ENCODE measurements at regions not wholly inside any gene's neighbourhood (a gene's known extent, or its start where the extent isn't known, plus 50 kb on each side); places are given as distances from the start of the nearest gene placed in this dataset.

DNA sequence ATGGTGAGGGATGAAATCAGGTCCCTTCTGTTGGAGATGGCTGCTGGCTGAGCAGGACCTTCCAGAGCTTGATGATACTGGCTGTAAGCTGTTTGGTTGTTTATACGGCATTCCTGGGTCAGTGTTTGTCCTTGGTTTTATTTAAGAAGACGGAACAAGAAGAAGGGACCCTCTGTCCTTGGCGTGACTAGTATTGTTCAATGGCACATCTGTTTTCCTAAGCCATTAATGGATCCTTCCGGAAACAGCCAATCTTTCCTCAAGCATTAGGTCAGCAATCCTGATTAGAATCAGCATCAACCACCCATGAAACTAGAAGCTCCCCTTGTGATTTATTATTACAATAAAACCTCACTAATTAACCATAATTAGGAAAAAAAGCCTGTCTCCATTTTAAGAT, 128.7 kb upstream of the KIAA1217 start:
- intact Hi-C loops (cut with micrococcal nuclease): no loop called here
- no peaks in the 10 kb centered on the region for H3K27me3 ChIP-seq (ENCODE audit: control insufficient read depth in 2 of 2, insufficient read depth in 2 of 2, low read length in 2 of 2)
- H3K4me3 ChIP-seq (replicated peaks in 1 of 3; ENCODE audit: insufficient read depth in 1 of 3, low read depth in 1 of 3, low read length in 3 of 3): no peak overlapping the region
- no peak overlapping the region for H3K4me2 ChIP-seq (ENCODE audit: insufficient read depth, low read length)
- H4K20me1 ChIP-seq (replicated peaks; ENCODE audit: control insufficient read depth, extremely low read depth, insufficient read depth, low read length): no peaks in the 10 kb centered on the region
- H3K36me3 ChIP-seq (ENCODE audit: control insufficient read depth in 2 of 2, extremely low read depth in 1 of 2, insufficient read depth in 2 of 2, low read length in 2 of 2): no peaks in the 10 kb centered on the region
- no peaks in the 10 kb centered on the region for H3K9me3 ChIP-seq (replicated peaks; ENCODE audit: control insufficient read depth, insufficient read depth, low read length)
- FAIRE-seq (no peak), DNase-seq (ENCODE audit: low read depth, low spot score) (no peak)
- TF ChIP-seq EZH2 (IDR thresholded peaks at IDR 0.05; ENCODE audit: borderline replicate concordance, low read depth, low read length, severe bottlenecking) (no peak), FOS (IDR thresholded peaks at IDR 0.05; ENCODE audit: borderline replicate concordance, insufficient read depth, low read length) (no peak), MYC (IDR thresholded peaks at IDR 0.05; ENCODE audit: low read depth, low read length) (no peak), CTCF (IDR thresholded peaks at IDR 0.05; ENCODE audit: extremely low read depth in 1 of 2, insufficient read depth in 1 of 2, low read depth in 1 of 2, low read length in 2 of 2) (no peak), POLR2A (IDR thresholded peaks at IDR 0.05; ENCODE audit: low read depth, low read length) (no peak), GATA2 (IDR thresholded peaks at IDR 0.05; ENCODE audit: insufficient read depth, insufficient read length, low read depth, low read length) (no peak), JUN (IDR thresholded peaks at IDR 0.05; ENCODE audit: borderline replicate concordance, insufficient read depth, insufficient read length, low read depth) (no peak), POLR2AphosphoS5 (IDR thresholded peaks at IDR 0.05; ENCODE audit: insufficient read depth, low read depth, low read length) (no peak)
- TF ChIP-seq, protein P1, sequence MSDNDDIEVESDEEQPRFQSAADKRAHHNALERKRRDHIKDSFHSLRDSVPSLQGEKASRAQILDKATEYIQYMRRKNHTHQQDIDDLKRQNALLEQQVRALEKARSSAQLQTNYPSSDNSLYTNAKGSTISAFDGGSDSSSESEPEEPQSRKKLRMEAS (IDR thresholded peaks at IDR 0.05; ENCODE audit: insufficient read depth, insufficient read length): no peak
- POLR2A ChIA-PET: no interaction called here
- H3K79me2 ChIP-seq (ENCODE audit: control insufficient read depth, insufficient read depth, low read length): no peaks in the 10 kb centered on the region
- CTCF ChIA-PET: no interaction called here
- BruUV-seq (replicated peaks): no TSS peak
- H2AFZ ChIP-seq (ENCODE audit: low read depth, low read length): no peak overlapping the region
- dilution Hi-C loops (cut with MboI; ENCODE audit: extremely low pct_ligation_motif_present, low sequenced_read_pairs): no loop called here
- no peaks in the 10 kb centered on the region for H3K9me1 ChIP-seq (replicated peaks; ENCODE audit: control insufficient read depth, extremely low read depth, insufficient read depth, low read length)
- H3K27ac ChIP-seq (ENCODE audit: insufficient read depth, low read depth, low read length): no peak overlapping the region
- H3K4me1 ChIP-seq (ENCODE audit: control insufficient read depth, extremely low read depth, insufficient read depth, low read length): no peaks in the 10 kb centered on the region
- H3K9ac ChIP-seq (replicated peaks; ENCODE audit: extremely low read depth, insufficient read depth, low read length): no peak overlapping the region
